GM12865 (cell line): ENCODE measurements at regions not wholly inside any gene's neighbourhood (a gene's known extent, or its start where the extent isn't known, plus 50 kb on each side); places are given as distances from the start of the nearest gene placed in this dataset.
"Not testable (repeated sequence)": the region's sequence is repeated elsewhere in the genome, so short reads cannot be mapped to it uniquely, and the experiment has no call there.

Source experiments
- DNase-seq: peaks from one replicate; pipeline ENCODE4 v3.0.0; 2010; ENCODE audit warnings: low read depth
- H3K4me3 ChIP-seq: 2 replicates; pipeline ENCODE4 v1.5.1; 2011; ENCODE audit warnings: mild to moderate bottlenecking, low read depth, low read length, control low read depth
- CTCF ChIP-seq: IDR thresholded peaks from 2 replicates; pipeline ENCODE4 v1.5.1; 2011; ENCODE audit warnings: low read length, control low read depth, low read depth, inconsistent platforms; ENCODE audit not compliant: insufficient read depth; ENCODE audit errors: missing control alignments

- no peak overlapping the region for H3K4me3 ChIP-seq
- DNase-seq: no peak
- no peak for TF ChIP-seq CTCF
Observed at GRCh38 chr2:48190230-48190629, 124.3 kb upstream of the FOXN2 start.

GRCh38 chr2:48194641-48195040 lies 119.8 kb upstream of the FOXN2 start:
- no peak for DNase-seq
- TF ChIP-seq CTCF: no peak
- H3K4me3 ChIP-seq: no peak overlapping the region

GRCh38 chr2:48195169-48195568 lies 119.3 kb upstream of the FOXN2 start:
- no peak overlapping the region for H3K4me3 ChIP-seq
- no peak for DNase-seq
- TF ChIP-seq CTCF: no peak

GRCh38 chr2:48197618-48198017 lies 116.9 kb upstream of the FOXN2 start:
- H3K4me3 ChIP-seq: no peak overlapping the region
- no peak for DNase-seq
- no peak for TF ChIP-seq CTCF

- no peak for TF ChIP-seq CTCF
- DNase-seq: no peak
- H3K4me3 ChIP-seq: no peak overlapping the region
Observed at GRCh38 chr2:48198371-48198770, 116.1 kb upstream of the FOXN2 start.

- no peak for TF ChIP-seq CTCF
- no peak for DNase-seq
- no peak overlapping the region for H3K4me3 ChIP-seq
Observed at GRCh38 chr2:48199070-48199469, 115.4 kb upstream of the FOXN2 start.

- peak; percentile 43 for DNase-seq
- TF ChIP-seq CTCF: no peak
- H3K4me3 ChIP-seq: no peak overlapping the region
Observed at GRCh38 chr2:48200620-48201293, 113.7 kb upstream of the FOXN2 start.

- not testable (repeated sequence) for H3K4me3 ChIP-seq, DNase-seq
Observed at GRCh38 chr2:48201435-48201834, 113.0 kb upstream of the FOXN2 start.
